A549 (cell line): ENCODE measurements at regions not wholly inside any gene's neighbourhood (a gene's known extent, or its start where the extent isn't known, plus 50 kb on each side); places are given as distances from the start of the nearest gene placed in this dataset.

Experiments
- EHMT2 ChIP-seq: fragments of 200-600 bp; sonication (generic); IDR thresholded peaks from 2 replicates; pipeline ENCODE4 v1.6.1; 2016; ENCODE audit warnings: antibody characterized with exemption, low read depth, mild to moderate bottlenecking, moderate library complexity
- POLR2A ChIP-seq: IDR thresholded peaks from 2 replicates; pipeline ENCODE4 v1.6.1; 2012; ENCODE audit warnings: mild to moderate bottlenecking, low read length
- RAD21 ChIP-seq, 2 experiments: fragments of >200 bp in 1 of 2; sonication (Bioruptor Twin) in 1 of 2; formaldehyde crosslinking in 1 of 2; IDR thresholded peaks in 1 of 2; conservative IDR thresholded peaks in 1 of 2; 2 replicates in 1 of 2; 3 replicates in 1 of 2; pipeline ENCODE4 v1.6.1; 2012 to 2018; ENCODE audit warnings: inconsistent platforms in 1 of 2
- TF ChIP-seq, protein P1 (sequence below): fragments of >200 bp; sonication (Bioruptor Twin); formaldehyde crosslinking; IDR thresholded peaks from 3 replicates; pipeline ENCODE4 v1.5.1; 2016

DNA sequence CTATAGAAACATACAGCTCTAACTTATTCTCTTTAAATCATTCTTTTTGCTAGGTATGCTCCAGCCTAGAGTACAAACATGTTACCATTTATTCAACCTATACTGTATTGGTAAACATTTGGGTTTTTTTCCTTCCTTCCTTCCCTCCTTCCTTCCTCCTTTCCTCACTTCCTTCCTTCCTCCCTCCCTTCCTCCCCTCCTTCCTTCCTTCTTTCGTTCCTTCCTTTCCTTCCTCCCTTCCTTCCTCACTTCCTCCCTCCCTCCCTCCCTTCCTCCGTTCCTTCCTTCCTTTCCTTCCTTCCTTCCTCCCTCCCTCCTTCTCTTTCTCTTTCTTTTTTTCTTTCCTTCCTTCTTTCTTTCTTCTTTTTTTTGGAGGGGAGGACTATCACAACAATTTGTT lies 286.7 kb upstream of the PRKCQ start:
- no peak for TF ChIP-seq RAD21 (conservative IDR thresholded peaks at IDR 0.05 in 1 of 2, IDR thresholded peaks at IDR 0.05 in 1 of 2)
- TF ChIP-seq POLR2A, result no peak
- TF ChIP-seq, protein P1, sequence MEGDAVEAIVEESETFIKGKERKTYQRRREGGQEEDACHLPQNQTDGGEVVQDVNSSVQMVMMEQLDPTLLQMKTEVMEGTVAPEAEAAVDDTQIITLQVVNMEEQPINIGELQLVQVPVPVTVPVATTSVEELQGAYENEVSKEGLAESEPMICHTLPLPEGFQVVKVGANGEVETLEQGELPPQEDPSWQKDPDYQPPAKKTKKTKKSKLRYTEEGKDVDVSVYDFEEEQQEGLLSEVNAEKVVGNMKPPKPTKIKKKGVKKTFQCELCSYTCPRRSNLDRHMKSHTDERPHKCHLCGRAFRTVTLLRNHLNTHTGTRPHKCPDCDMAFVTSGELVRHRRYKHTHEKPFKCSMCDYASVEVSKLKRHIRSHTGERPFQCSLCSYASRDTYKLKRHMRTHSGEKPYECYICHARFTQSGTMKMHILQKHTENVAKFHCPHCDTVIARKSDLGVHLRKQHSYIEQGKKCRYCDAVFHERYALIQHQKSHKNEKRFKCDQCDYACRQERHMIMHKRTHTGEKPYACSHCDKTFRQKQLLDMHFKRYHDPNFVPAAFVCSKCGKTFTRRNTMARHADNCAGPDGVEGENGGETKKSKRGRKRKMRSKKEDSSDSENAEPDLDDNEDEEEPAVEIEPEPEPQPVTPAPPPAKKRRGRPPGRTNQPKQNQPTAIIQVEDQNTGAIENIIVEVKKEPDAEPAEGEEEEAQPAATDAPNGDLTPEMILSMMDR, result no peak
- TF ChIP-seq EHMT2, result no peak
